Fibroblast of lung (primary cell): ENCODE measurements at regions not wholly inside any gene's neighbourhood (a gene's known extent, or its start where the extent isn't known, plus 50 kb on each side); places are given as distances from the start of the nearest gene placed in this dataset.

Source experiments
- EZH2 ChIP-seq: IDR thresholded peaks from 2 replicates; pipeline ENCODE4 v1.5.1; 2012; ENCODE audit warnings: low read length, control low read depth, mild to moderate bottlenecking; ENCODE audit errors: missing control alignments
- TF ChIP-seq, protein P1 (sequence below), 2 donors: IDR thresholded peaks in 1 of 2; conservative IDR thresholded peaks in 1 of 2; 1 replicate in 1 of 2; 2 replicates in 1 of 2; pipeline ENCODE4 v1.5.1; 2011 to 2012; ENCODE audit warnings: low read length in 2 of 2, control low read depth in 1 of 2, inconsistent platforms in 1 of 2, low read depth in 1 of 2, mild to moderate bottlenecking in 1 of 2

DNA sequence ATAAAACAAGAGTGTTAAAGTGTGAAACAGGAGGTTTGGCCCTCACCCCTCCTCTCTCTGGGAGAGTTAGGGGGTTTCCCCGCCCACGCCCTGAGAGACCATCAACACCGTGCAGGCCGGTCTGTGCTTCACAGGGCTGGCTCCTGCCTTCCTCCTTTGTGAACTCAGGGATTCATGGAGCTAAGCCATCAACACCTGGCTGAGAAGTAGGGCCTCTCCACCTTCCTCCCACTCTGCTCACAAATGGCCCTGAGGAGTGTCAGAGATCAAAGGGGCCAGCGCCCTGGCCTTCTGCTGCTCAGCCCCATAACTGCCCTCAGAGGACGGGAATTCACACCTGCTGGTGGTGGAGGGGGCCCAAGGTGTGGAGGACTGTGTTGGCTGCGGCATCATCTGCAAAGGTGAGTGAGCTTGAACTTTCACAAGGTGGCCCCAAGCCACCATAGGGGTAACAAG is 88.6 kb downstream of the PSMB1 start:
- TF ChIP-seq, protein P1, sequence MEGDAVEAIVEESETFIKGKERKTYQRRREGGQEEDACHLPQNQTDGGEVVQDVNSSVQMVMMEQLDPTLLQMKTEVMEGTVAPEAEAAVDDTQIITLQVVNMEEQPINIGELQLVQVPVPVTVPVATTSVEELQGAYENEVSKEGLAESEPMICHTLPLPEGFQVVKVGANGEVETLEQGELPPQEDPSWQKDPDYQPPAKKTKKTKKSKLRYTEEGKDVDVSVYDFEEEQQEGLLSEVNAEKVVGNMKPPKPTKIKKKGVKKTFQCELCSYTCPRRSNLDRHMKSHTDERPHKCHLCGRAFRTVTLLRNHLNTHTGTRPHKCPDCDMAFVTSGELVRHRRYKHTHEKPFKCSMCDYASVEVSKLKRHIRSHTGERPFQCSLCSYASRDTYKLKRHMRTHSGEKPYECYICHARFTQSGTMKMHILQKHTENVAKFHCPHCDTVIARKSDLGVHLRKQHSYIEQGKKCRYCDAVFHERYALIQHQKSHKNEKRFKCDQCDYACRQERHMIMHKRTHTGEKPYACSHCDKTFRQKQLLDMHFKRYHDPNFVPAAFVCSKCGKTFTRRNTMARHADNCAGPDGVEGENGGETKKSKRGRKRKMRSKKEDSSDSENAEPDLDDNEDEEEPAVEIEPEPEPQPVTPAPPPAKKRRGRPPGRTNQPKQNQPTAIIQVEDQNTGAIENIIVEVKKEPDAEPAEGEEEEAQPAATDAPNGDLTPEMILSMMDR (conservative IDR thresholded peaks at IDR 0.05 in 1 of 2, IDR thresholded peaks at IDR 0.05 in 1 of 2; ENCODE audit: low read depth in 1 of 2, low read length in 2 of 2): no peak
- no peak for TF ChIP-seq EZH2
